ENCODE measurements at regions not wholly inside any gene's neighbourhood (a gene's known extent, or its start where the extent isn't known, plus 50 kb on each side); places are given as distances from the start of the nearest gene placed in this dataset.

- TF ChIP-seq ZFP3 (CRISPR knock-in tag; IDR thresholded peaks at IDR 0.05) (0 out of 2 replicates have a peak, but pooled peaks have one; percentile 19), ISL1 (CRISPR knock-in tag; IDR thresholded peaks at IDR 0.05) (0 out of 2 replicates have a peak, but pooled peaks have one; percentile 13), CREB5 (CRISPR knock-in tag; IDR thresholded peaks at IDR 0.05; ENCODE audit: low read depth) (no peak)
- ATAC-seq = no peak
These were observed 575.9 kb upstream of the ZEB2 start for GRCh38 chr2:145095641-145096435.

GRCh38 chr2:145094370-145094769 is 574.5 kb upstream of the ZEB2 start:
- no peak; the same call in 2 of the 3 replicates for ATAC-seq
- TF ChIP-seq ISL1 (CRISPR knock-in tag; IDR thresholded peaks at IDR 0.05) (peak; percentile 83), CREB5 (CRISPR knock-in tag; IDR thresholded peaks at IDR 0.05; ENCODE audit: low read depth) (no peak)

- TF ChIP-seq ZFP30 (CRISPR knock-in tag; IDR thresholded peaks at IDR 0.05) = no peak
- no peak for TF ChIP-seq BACH2 (CRISPR knock-in tag; IDR thresholded peaks at IDR 0.05; ENCODE audit: borderline replicate concordance)
- no peak for TF ChIP-seq ESRRG (CRISPR knock-in tag; IDR thresholded peaks at IDR 0.05)
- TF ChIP-seq TCF4 (CRISPR knock-in tag; IDR thresholded peaks at IDR 0.05; ENCODE audit: borderline replicate concordance) = no peak
- no peak for TF ChIP-seq ZNF565 (CRISPR knock-in tag; conservative IDR thresholded peaks at IDR 0.05; ENCODE audit: low read depth)
- TF ChIP-seq ZNF8 (CRISPR knock-in tag; IDR thresholded peaks at IDR 0.05) = no peak
- no peak for TF ChIP-seq CSDC2 (CRISPR knock-in tag; IDR thresholded peaks at IDR 0.05)
- TF ChIP-seq OSR1 (CRISPR knock-in tag; IDR thresholded peaks at IDR 0.05) = no peak
- no peak; the same call in 1 of the 2 replicates for TF ChIP-seq ISL1 (CRISPR knock-in tag; IDR thresholded peaks at IDR 0.05)
- no peak for TF ChIP-seq ZNF70 (CRISPR knock-in tag; IDR thresholded peaks at IDR 0.05)
- no peak for TF ChIP-seq SNAI2 (CRISPR knock-in tag; IDR thresholded peaks at IDR 0.05)
- peak; percentile 62; the same call in 1 of the 2 replicates for TF ChIP-seq PATZ1 (CRISPR knock-in tag; IDR thresholded peaks at IDR 0.05; ENCODE audit: borderline replicate concordance)
- TF ChIP-seq ZC3H10 (CRISPR knock-in tag; IDR thresholded peaks at IDR 0.05) = peak; percentile 25; the same call in 1 of the 2 replicates
- TF ChIP-seq GLIS3 (CRISPR knock-in tag; IDR thresholded peaks at IDR 0.05) = no peak
- TF ChIP-seq ZFP3 (CRISPR knock-in tag; IDR thresholded peaks at IDR 0.05) = no peak
- TF ChIP-seq RARB (CRISPR knock-in tag; IDR thresholded peaks at IDR 0.05) = peak; percentile 45; the same call in 1 of the 2 replicates
These were observed 572.0 kb upstream of the ZEB2 start for GRCh38 chr2:145091967-145092366.

GRCh38 chr2:145090841-145091761 is 571.2 kb upstream of the ZEB2 start:
- peak; percentile 75 for ATAC-seq
- no peak for TF ChIP-seq BACH2 (CRISPR knock-in tag; IDR thresholded peaks at IDR 0.05; ENCODE audit: borderline replicate concordance)
- TF ChIP-seq ZC3H10 (CRISPR knock-in tag; IDR thresholded peaks at IDR 0.05) = peak; percentile 85
- no peak for TF ChIP-seq ARNTL (CRISPR knock-in tag; IDR thresholded peaks at IDR 0.05; ENCODE audit: borderline replicate concordance, low read depth)
- TF ChIP-seq CREB5 (CRISPR knock-in tag; IDR thresholded peaks at IDR 0.05; ENCODE audit: low read depth) = peak; percentile 52; the same call in 1 of the 2 replicates
- TF ChIP-seq PATZ1 (CRISPR knock-in tag; IDR thresholded peaks at IDR 0.05; ENCODE audit: borderline replicate concordance) = 0 out of 2 replicates have a peak, but pooled peaks have one; percentile 48
- TF ChIP-seq ZFP3 (CRISPR knock-in tag; IDR thresholded peaks at IDR 0.05) = no peak
- TF ChIP-seq CSRNP3 (CRISPR knock-in tag; IDR thresholded peaks at IDR 0.05) = peak; percentile 76; the same call in 1 of the 2 replicates
- TF ChIP-seq CSDC2 (CRISPR knock-in tag; IDR thresholded peaks at IDR 0.05) = no peak
- TF ChIP-seq TSHZ2 (CRISPR knock-in tag; IDR thresholded peaks at IDR 0.05) = no peak
- 0 out of 2 replicates have a peak, but pooled peaks have one; percentile 74 for TF ChIP-seq RARB (CRISPR knock-in tag; IDR thresholded peaks at IDR 0.05)
- TF ChIP-seq OSR1 (CRISPR knock-in tag; IDR thresholded peaks at IDR 0.05) = 0 out of 2 replicates have a peak, but pooled peaks have one; percentile 40

More at GRCh38 chr2:145091967-145092366, 572.0 kb upstream of the ZEB2 start:
- peak; percentile 51 for ATAC-seq
